Transverse colon (tissue), 4 donors: ENCODE measurements at regions not wholly inside any gene's neighbourhood (a gene's known extent, or its start where the extent isn't known, plus 50 kb on each side); places are given as distances from the start of the nearest gene placed in this dataset.

Source experiments
- DNase-seq: peaks from one replicate; pipeline ENCODE4 v3.0.0-alpha.2; 2019
- H3K27ac ChIP-seq, 4 donors: fragments of 200-600 bp; sonication (generic); 2 replicates each; pipeline ENCODE4 v1.5.1; 2016 to 2018; ENCODE audit warnings: inconsistent platforms in 4 of 4
- H3K27me3 ChIP-seq: fragments of 200-600 bp; sonication (generic); 2 replicates; pipeline ENCODE4 v1.5.1; 2017; ENCODE audit warnings: inconsistent platforms
- H3K36me3 ChIP-seq, 4 donors: fragments of 200-600 bp; sonication (generic); 2 replicates each; pipeline ENCODE4 v1.5.1; 2017 to 2019; ENCODE audit warnings: inconsistent platforms in 4 of 4
- H3K4me1 ChIP-seq, 4 donors: fragments of 200-600 bp; sonication (generic); 2 replicates each; pipeline ENCODE4 v1.5.1; 2017 to 2020; ENCODE audit warnings: inconsistent platforms in 4 of 4
- H3K4me3 ChIP-seq, 4 donors: fragments of 200-600 bp; sonication (generic); 1 replicate in 1 of 4; 2 replicates in 3 of 4; pipeline versions ENCODE4 v1.5.1 to v1.6.1; 2017 to 2019; ENCODE audit warnings: inconsistent platforms in 4 of 4
- H3K9me3 ChIP-seq, 2 donors: fragments of 200-600 bp; sonication (generic); 2 replicates each; pipeline ENCODE4 v1.5.1; 2017 to 2019; ENCODE audit warnings: inconsistent platforms in 2 of 2
- CTCF ChIP-seq, 5 experiments: fragments of 200-600 bp in 3 of 5; fragments of 450-650 bp in 2 of 5; sonication (generic) in 3 of 5; IDR thresholded peaks; 1 replicate in 2 of 5; 2 replicates in 3 of 5; pipeline ENCODE4 v1.5.1; 2016 to 2017; ENCODE audit warnings: antibody characterized with exemption in 5 of 5, inconsistent platforms in 3 of 5, mild to moderate bottlenecking in 2 of 5, moderate library complexity in 1 of 5
- EP300 ChIP-seq: sonication (generic); formaldehyde crosslinking; IDR thresholded peaks from one replicate; pipeline ENCODE4 v1.6.1; 2017; ENCODE audit warnings: antibody characterized with exemption, low read depth
- POLR2A ChIP-seq: fragments of 450-650 bp; IDR thresholded peaks from one replicate; pipeline ENCODE4 v1.6.1; 2016; ENCODE audit warnings: antibody characterized with exemption, mild to moderate bottlenecking, moderate library complexity
- POLR2AphosphoS5 ChIP-seq, 3 donors: sonication (generic); formaldehyde crosslinking; IDR thresholded peaks; one replicate each; pipeline ENCODE4 v1.6.1; 2016; ENCODE audit warnings: antibody characterized with exemption in 3 of 3
- WGBS, 2 donors: methylation state at CpG; one replicate each; pipeline ENCODE4 v1.1.5; 2018; ENCODE audit warnings: low coverage in 1 of 2; 5-methylcytosine and 5-hydroxymethylcytosine counted together
- in situ Hi-C, 4 donors: fragments of 200-750 bp; cut with MboI; loops; one replicate each; pipeline versions ENCODE4 v1.15.0 to v1.15.1; 2017; ENCODE audit warnings: low sequenced_read_pairs in 3 of 4, low pct_ligation_motif_present in 1 of 4, low pct_unique_long_range_greater_than_20kb in 1 of 4
- intact Hi-C: fragments of 100-400 bp; cut with DNase I; formaldehyde crosslinking; loops from one replicate; pipeline ENCODE4 v1.15.1; 2023; ENCODE audit warnings: low total_unique reads

DNA sequence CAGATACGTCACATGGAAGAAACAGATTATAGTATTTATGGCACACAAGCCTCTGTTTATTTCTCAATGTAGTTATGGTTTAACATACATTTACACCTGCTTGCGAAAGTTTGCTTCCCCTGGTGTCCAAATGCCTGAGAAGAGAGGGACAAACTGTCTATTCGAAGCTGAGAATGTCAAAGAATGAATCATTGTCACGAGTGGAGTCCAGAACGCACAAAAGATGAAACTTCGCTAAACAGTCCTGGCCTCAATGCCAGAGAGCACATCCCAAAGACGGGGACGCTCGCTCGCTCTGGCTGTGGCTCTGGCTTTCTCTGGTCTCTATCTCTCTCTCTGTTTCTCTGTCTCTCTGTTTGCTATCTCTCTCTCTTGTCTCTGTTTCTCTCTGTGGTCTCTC, 298.8 kb downstream of the FOXL1 start:
- H3K27ac ChIP-seq = no peak overlapping the region
- whole genome bisulfite sequencing, 2 donors = 70 to 75% methylated on average over 7 to 10 of the region's 10 CpGs
- DNase-seq = no peak
- in situ Hi-C loops = no loop called here
- intact Hi-C loops = no loop called here
- no peaks in the 10 kb centered on the region for H3K4me1 ChIP-seq
- H3K4me3 ChIP-seq = no peak overlapping the region
- TF ChIP-seq POLR2AphosphoS5 (IDR thresholded peaks at IDR 0.05) = no peak
- no peak for TF ChIP-seq POLR2A
- TF ChIP-seq CTCF (IDR thresholded peaks at IDR 0.05) = no peak
- TF ChIP-seq EP300 = no peak
- H3K36me3 ChIP-seq = no peaks in the 10 kb centered on the region
- peaks cover 26% of the 10 kb centered on the region for H3K27me3 ChIP-seq
- no peaks in the 10 kb centered on the region for H3K9me3 ChIP-seq

- Histone ChIP-seq H3K9me3 (no peaks in the 10 kb centered on the region), H3K36me3 (no peaks in the 10 kb centered on the region), H3K27me3 (peaks cover 26% of the 10 kb centered on the region), H3K27ac (no peak overlapping the region), H3K4me1 (no peaks in the 10 kb centered on the region), H3K4me3 (no peak overlapping the region)
- DNase-seq = no peak
- no peak for TF ChIP-seq POLR2AphosphoS5 (IDR thresholded peaks at IDR 0.05)
- no peak for TF ChIP-seq POLR2A
- no peak for TF ChIP-seq EP300
- TF ChIP-seq CTCF (IDR thresholded peaks at IDR 0.05) = no peak
- in situ Hi-C loops = no loop called here
- intact Hi-C loops = no loop called here
- WGBS, 2 donors = 6 to 22% methylated on average over 2 of the region's 2 CpGs
Measured at GRCh38 chr16:86877835-86878234, 299.5 kb downstream of the FOXL1 start.

DNA sequence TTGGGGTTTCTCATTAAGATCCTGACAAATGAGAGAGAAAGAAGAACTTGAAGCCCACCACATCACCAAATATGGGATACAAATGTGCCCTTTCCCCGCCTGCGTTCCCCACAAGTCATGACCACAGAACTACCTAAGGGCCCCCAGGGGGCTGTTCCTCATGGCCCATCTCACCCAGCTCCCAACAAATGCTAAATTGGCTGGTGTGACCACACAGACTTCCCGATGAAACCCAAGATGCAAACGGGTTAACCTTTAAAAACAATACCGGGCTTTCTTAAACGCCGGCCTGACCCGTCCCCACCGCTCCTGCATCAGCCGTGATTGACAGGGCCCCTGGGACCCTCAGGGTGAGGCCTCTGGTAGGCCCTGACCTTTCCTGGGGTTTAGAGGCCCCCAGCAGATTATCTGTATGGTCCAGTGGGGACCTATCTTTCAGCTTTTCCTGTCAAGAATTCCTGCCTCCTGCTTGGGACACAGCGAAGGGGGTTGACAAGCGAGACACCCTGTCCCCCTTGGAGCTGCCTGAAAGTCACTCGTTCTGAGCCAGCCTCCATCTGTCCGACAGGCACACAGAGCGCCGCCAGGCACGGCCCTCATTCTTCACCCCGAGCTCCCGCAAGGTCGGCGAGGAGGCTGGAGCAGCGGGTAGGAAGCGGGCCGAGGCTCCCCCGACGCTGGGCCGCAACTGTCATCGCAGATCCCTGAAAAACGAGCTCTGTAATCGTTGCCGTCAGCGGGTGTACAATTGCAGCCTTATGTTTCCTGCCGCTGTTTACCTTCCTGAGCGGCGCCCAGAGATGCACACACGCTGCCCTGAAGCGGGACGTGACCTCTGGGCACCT, 300.1 kb downstream of the FOXL1 start:
- H3K27me3 ChIP-seq = peaks cover 26% of the 10 kb centered on the region
- H3K4me1 ChIP-seq = no peaks in the 10 kb centered on the region
- in situ Hi-C loops (no loop called here), intact Hi-C loops (no loop called here)
- no peak overlapping the region for H3K27ac ChIP-seq
- no peak for DNase-seq
- H3K9me3 ChIP-seq = no peaks in the 10 kb centered on the region
- no peak overlapping the region for H3K4me3 ChIP-seq
- TF ChIP-seq POLR2A = no peak
- TF ChIP-seq EP300 = no peak
- TF ChIP-seq CTCF (IDR thresholded peaks at IDR 0.05) = no peak
- TF ChIP-seq POLR2AphosphoS5 (IDR thresholded peaks at IDR 0.05) = no peak
- no peaks in the 10 kb centered on the region for H3K36me3 ChIP-seq
- 50% methylated on average over 37 of the region's 38 CpGs; no CpG with 5 or more reads in 1 of the 2 donors for WGBS, 2 donors

GRCh38 chr16:86879268-86879667, 300.9 kb downstream of the FOXL1 start:
- no peak for DNase-seq
- H3K27me3 ChIP-seq = peaks cover 26% of the 10 kb centered on the region
- no peak overlapping the region for H3K27ac ChIP-seq
- WGBS, 2 donors = 80 to 91% methylated on average over 1 to 11 of the region's 11 CpGs
- intact Hi-C loops (no loop called here), in situ Hi-C loops (no loop called here)
- H3K4me3 ChIP-seq = no peak overlapping the region
- H3K36me3 ChIP-seq = no peaks in the 10 kb centered on the region
- H3K4me1 ChIP-seq = no peaks in the 10 kb centered on the region
- TF ChIP-seq EP300 (no peak), POLR2A (no peak), CTCF (IDR thresholded peaks at IDR 0.05) (no peak), POLR2AphosphoS5 (IDR thresholded peaks at IDR 0.05) (no peak)
- no peaks in the 10 kb centered on the region for H3K9me3 ChIP-seq
